ENCODE measurements at regions not wholly inside any gene's neighbourhood (a gene's known extent, or its start where the extent isn't known, plus 50 kb on each side); places are given as distances from the start of the nearest gene placed in this dataset.

DNA sequence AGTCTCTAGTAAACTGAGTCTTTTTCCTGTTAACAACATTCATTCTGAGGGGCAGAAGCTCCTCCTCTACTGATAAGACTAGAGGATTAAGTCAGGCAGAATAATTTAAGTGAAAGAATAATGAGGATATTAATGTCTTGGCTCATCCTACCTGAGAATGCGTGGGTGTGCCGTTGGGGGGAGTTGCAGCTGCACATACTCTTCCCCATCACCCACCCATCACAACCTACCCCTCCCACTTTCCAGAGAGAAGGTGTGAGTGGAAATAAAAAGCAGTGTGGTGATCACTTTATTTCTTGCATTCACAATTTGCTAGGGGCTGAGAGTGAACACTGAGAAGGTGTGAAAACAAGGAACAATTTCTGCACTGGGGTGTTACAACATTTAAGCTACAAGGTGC lies 146.8 kb upstream of the MAGI3 start:
- TF ChIP-seq, protein P1, sequence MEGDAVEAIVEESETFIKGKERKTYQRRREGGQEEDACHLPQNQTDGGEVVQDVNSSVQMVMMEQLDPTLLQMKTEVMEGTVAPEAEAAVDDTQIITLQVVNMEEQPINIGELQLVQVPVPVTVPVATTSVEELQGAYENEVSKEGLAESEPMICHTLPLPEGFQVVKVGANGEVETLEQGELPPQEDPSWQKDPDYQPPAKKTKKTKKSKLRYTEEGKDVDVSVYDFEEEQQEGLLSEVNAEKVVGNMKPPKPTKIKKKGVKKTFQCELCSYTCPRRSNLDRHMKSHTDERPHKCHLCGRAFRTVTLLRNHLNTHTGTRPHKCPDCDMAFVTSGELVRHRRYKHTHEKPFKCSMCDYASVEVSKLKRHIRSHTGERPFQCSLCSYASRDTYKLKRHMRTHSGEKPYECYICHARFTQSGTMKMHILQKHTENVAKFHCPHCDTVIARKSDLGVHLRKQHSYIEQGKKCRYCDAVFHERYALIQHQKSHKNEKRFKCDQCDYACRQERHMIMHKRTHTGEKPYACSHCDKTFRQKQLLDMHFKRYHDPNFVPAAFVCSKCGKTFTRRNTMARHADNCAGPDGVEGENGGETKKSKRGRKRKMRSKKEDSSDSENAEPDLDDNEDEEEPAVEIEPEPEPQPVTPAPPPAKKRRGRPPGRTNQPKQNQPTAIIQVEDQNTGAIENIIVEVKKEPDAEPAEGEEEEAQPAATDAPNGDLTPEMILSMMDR (IDR thresholded peaks at IDR 0.05): no peak
- no peak for TF ChIP-seq POLR2A (IDR thresholded peaks at IDR 0.05)

All from upper lobe of left lung (tissue), 4 donors.